ENCODE measurements at regions not wholly inside any gene's neighbourhood (a gene's known extent, or its start where the extent isn't known, plus 50 kb on each side); places are given as distances from the start of the nearest gene placed in this dataset.

GRCh38 chr20:50439539-50440453, 70.4 kb upstream of the PTPN1 start:
- H3K4me3 ChIP-seq (ENCODE audit: low read depth in 1 of 2, low read length in 1 of 2): no peak overlapping the region
- H3K27ac ChIP-seq: no peak overlapping the region
- H3K36me3 ChIP-seq: no peaks in the 10 kb centered on the region
- H3K27me3 ChIP-seq: no peaks in the 10 kb centered on the region
- TF ChIP-seq CTCF (IDR thresholded peaks at IDR 0.05): no peak
- H3K9me3 ChIP-seq: no peaks in the 10 kb centered on the region
- H3K4me1 ChIP-seq (ENCODE audit: control insufficient read depth in 1 of 2, insufficient read depth in 1 of 2, low read depth in 1 of 2, low read length in 1 of 2): peaks cover 9 to 10% of the 10 kb centered on the region in 2 experiments

GRCh38 chr20:50442512-50442911, 67.7 kb upstream of the PTPN1 start:
- Histone ChIP-seq H3K27ac (no peak overlapping the region), H3K4me1 (ENCODE audit: control insufficient read depth in 1 of 2, insufficient read depth in 1 of 2, low read depth in 1 of 2, low read length in 1 of 2) (no peaks in the 10 kb centered on the region), H3K36me3 (no peaks in the 10 kb centered on the region), H3K4me3 (ENCODE audit: low read depth in 1 of 2, low read length in 1 of 2) (no peak overlapping the region), H3K27me3 (no peaks in the 10 kb centered on the region), H3K9me3 (no peaks in the 10 kb centered on the region)
- TF ChIP-seq CTCF (IDR thresholded peaks at IDR 0.05): no peak

GRCh38 chr20:50445354-50446151, 64.6 kb upstream of the PTPN1 start:
- Histone ChIP-seq H3K9me3 (no peaks in the 10 kb centered on the region), H3K4me1 (ENCODE audit: control insufficient read depth in 1 of 2, insufficient read depth in 1 of 2, low read depth in 1 of 2, low read length in 1 of 2) (peaks cover 1% of the 10 kb centered on the region in 2 experiments), H3K27ac (no peak overlapping the region), H3K4me3 (ENCODE audit: low read depth in 1 of 2, low read length in 1 of 2) (no peak overlapping the region), H3K36me3 (no peaks in the 10 kb centered on the region), H3K27me3 (no peaks in the 10 kb centered on the region)
- TF ChIP-seq CTCF (IDR thresholded peaks at IDR 0.05): no peak

- H3K27ac ChIP-seq: no peak overlapping the region
- H3K4me3 ChIP-seq (ENCODE audit: low read depth in 1 of 2, low read length in 1 of 2): no peak overlapping the region
- H3K4me1 ChIP-seq (ENCODE audit: control insufficient read depth in 1 of 2, insufficient read depth in 1 of 2, low read depth in 1 of 2, low read length in 1 of 2): peaks cover 11% of the 10 kb centered on the region in 2 experiments
- no peaks in the 10 kb centered on the region for H3K9me3 ChIP-seq
- no peaks in the 10 kb centered on the region for H3K27me3 ChIP-seq
- TF ChIP-seq CTCF (IDR thresholded peaks at IDR 0.05): no peak
- H3K36me3 ChIP-seq: no peaks in the 10 kb centered on the region
Measured at GRCh38 chr20:50446351-50447101, 63.7 kb upstream of the PTPN1 start.

- TF ChIP-seq CTCF (IDR thresholded peaks at IDR 0.05): no peak
- H3K9me3 ChIP-seq: no peaks in the 10 kb centered on the region
Measured at GRCh38 chr20:50447102-50447804, 62.9 kb upstream of the PTPN1 start.

More at GRCh38 chr20:50447102-50447804, 62.9 kb upstream of the PTPN1 start:
- Histone ChIP-seq H3K27ac (no peak overlapping the region), H3K4me1 (ENCODE audit: control insufficient read depth in 1 of 2, insufficient read depth in 1 of 2, low read depth in 1 of 2, low read length in 1 of 2) (peaks cover 17 to 18% of the 10 kb centered on the region in 2 experiments), H3K4me3 (ENCODE audit: low read depth in 1 of 2, low read length in 1 of 2) (no peak overlapping the region), H3K27me3 (no peaks in the 10 kb centered on the region), H3K36me3 (no peaks in the 10 kb centered on the region)
